Activated naive CD8-positive, alpha-beta T cell treated with anti-CD3 and anti-CD28 coated beads, Interleukin-2, amount 10 ng/mL, durations not matched to agents 7 days and 5 days (primary cell): ENCODE measurements at regions not wholly inside any gene's neighbourhood (a gene's known extent, or its start where the extent isn't known, plus 50 kb on each side); places are given as distances from the start of the nearest gene placed in this dataset.

ENCODE experiments used
- ATAC-seq: fragments of 150-1000 bp; cut with Tn5 transposase; one replicate; pipeline ENCODE4 v1.10.0; 2021; ENCODE audit warnings: low read depth, moderate library complexity
- POLR2A ChIA-PET: fragments of 350-600 bp; sonication (Branson Sonifier 250); formaldehyde crosslinking; loops from one replicate; lab custom pipeline; 2021; ENCODE audit warnings: antibody characterized with exemption; lab: Charles Lee
- DNase-seq: peaks from one replicate; pipeline ENCODE4 v3.0.0; 2021
- H3K27ac Mint-ChIP-seq: one replicate; pipeline ENCODE4 v1.8.0; 2022; ENCODE audit warnings: mild to moderate bottlenecking, mixed read lengths
- H3K27me3 Mint-ChIP-seq: one replicate; pipeline ENCODE4 v1.8.0; 2022; ENCODE audit warnings: mild to moderate bottlenecking, moderate library complexity, mixed read lengths
- H3K36me3 Mint-ChIP-seq: one replicate; pipeline ENCODE4 v1.8.0; 2021; ENCODE audit warnings: mild to moderate bottlenecking, mixed read lengths
- H3K4me1 Mint-ChIP-seq: one replicate; pipeline ENCODE4 v1.8.0; 2021; ENCODE audit warnings: mixed read lengths
- H3K4me3 Mint-ChIP-seq: one replicate; pipeline ENCODE4 v1.8.0; 2022; ENCODE audit warnings: mild to moderate bottlenecking, moderate library complexity, mixed read lengths
- H3K9me3 Mint-ChIP-seq: one replicate; pipeline ENCODE4 v1.8.0; 2021; ENCODE audit warnings: mixed read lengths

DNA sequence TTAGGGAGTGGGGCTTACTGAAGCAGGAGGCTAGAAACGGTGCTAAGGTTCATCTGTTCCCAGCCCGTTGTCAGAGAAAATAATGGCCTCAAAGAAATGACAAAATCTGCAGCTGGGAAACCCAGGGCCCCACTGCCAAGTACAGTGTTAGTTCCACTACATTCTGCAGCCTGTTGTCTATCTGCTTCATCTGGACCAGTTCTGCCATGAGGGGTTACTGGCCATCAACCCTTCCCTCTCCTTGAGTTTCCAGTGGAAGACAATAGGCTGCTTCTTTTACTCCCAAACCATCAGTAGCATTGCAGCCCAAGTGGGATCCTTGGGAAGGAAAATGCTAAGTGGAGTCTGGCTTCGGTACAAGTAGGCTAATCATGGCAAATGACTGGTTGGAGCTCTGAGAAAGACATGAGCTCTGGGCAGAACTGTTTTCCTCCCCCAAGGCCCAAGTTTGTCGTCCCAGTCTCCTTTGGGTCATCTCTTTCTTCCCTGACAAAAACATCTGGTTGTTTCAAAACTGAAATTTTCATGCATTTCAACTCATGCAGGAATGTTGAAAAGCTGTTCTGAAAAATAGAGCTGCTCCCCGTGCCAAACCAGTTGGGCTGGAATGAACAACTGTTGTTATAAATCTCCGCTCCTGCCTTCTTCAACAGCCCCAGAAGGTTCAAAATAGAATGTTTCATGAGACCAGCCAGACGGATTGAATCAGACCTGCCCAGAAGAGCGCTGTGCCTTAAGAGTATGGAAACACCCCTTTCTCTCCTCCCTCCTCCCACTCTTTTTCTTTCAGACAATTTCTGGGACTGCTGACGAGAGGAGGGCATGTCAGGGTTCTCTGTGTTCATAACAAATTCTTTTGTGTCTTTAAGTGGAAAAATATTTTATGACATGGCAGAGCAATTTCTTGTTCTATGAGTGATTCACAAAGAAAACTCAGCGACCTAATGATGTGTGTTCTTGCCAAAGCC, 116.6 kb downstream of the RAB18 start:
- Mint-ChIP-seq H3K27ac (no peak overlapping the region), H3K4me1 (no peaks in the 10 kb centered on the region), H3K9me3 (no peaks in the 10 kb centered on the region), H3K4me3 (no peak overlapping the region), H3K36me3 (no peaks in the 10 kb centered on the region), H3K27me3 (peaks cover 7% of the 10 kb centered on the region)
- POLR2A ChIA-PET: no interaction called here
- DNase-seq (no peak), ATAC-seq (no peak)

DNA sequence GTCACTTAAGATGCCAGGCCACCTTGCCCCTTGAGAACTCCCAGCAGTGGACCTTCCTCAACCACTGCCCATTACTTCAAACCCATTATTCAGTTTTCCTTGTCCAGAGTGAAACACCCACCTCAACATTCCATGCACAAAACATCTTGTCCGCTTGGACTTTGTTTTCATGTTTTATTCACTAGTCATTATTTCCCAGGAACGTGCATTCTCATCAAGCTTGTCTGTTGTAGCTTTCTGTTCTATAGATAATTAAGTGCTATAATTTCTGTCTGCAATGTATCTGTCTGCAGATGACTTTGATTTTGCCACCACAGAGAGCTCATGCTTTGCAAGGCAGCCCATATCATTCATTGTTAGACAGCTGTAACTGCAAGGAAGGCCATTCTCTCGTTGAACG, 117.4 kb downstream of the RAB18 start:
- DNase-seq (no peak), ATAC-seq (no peak)
- POLR2A ChIA-PET: no interaction called here
- peaks cover 7% of the 10 kb centered on the region for H3K27me3 Mint-ChIP-seq
- no peak overlapping the region for H3K27ac Mint-ChIP-seq
- no peaks in the 10 kb centered on the region for H3K4me1 Mint-ChIP-seq
- H3K9me3 Mint-ChIP-seq: no peaks in the 10 kb centered on the region
- H3K4me3 Mint-ChIP-seq: no peak overlapping the region
- no peaks in the 10 kb centered on the region for H3K36me3 Mint-ChIP-seq

DNA sequence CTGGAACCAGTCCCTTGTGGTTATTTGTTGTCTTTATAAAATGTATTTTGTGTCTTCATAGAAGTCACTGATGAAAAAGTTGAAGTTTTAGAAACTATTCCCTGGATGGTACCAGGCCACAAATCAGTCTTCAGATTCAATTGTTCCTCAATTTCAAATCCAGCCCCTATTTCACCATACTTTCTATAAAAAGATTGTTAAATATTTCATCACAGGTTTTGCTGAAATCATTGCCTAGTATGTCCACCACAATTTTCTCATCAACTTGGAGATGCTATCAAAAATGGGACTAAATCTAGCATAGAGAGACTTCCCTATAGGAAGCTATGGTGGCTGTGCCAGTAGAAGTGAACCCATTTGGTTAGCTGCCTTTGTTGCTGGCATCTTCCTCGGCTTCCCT, 118.5 kb downstream of the RAB18 start:
- DNase-seq (no peak), ATAC-seq (no peak)
- H3K27ac Mint-ChIP-seq: no peak overlapping the region
- no peaks in the 10 kb centered on the region for H3K4me1 Mint-ChIP-seq
- peaks cover 7% of the 10 kb centered on the region for H3K27me3 Mint-ChIP-seq
- no peak overlapping the region for H3K4me3 Mint-ChIP-seq
- H3K9me3 Mint-ChIP-seq: no peaks in the 10 kb centered on the region
- POLR2A ChIA-PET: no interaction called here
- no peaks in the 10 kb centered on the region for H3K36me3 Mint-ChIP-seq
